IMR-90 (cell line): ENCODE measurements at regions not wholly inside any gene's neighbourhood (a gene's known extent, or its start where the extent isn't known, plus 50 kb on each side); places are given as distances from the start of the nearest gene placed in this dataset.

ENCODE experiments used
- ATAC-seq: fragments of 200-7000 bp; cut with Tn5 transposase; 2 replicates; pipeline ENCODE4 v1.9.1; 2020; ENCODE audit warnings: low read depth, mild to moderate bottlenecking, moderate library complexity
- BruUV-seq: library from RNA; stranded (reverse); fragments of 400-500 nt; replicated peaks from 2 replicates; lab custom pipeline; 2021; lab: Mats Ljungman, UMichigan
- CTCF ChIA-PET: fragments of 300-600 bp; formaldehyde crosslinking; extraction: SDS; loops from one replicate; lab custom pipeline; 2021; ENCODE audit warnings: antibody characterized with exemption; lab: Yijun Ruan, JAX
- POLR2A ChIA-PET: fragments of 300-600 bp; sonication (Branson Sonifier 250); formaldehyde crosslinking; loops from one replicate; lab custom pipeline; 2022; ENCODE audit warnings: antibody characterized with exemption; ENCODE audit not compliant: unreplicated experiment; lab: Charles Lee
- DNase-seq: peaks from one replicate; pipeline ENCODE4 v3.0.0; 2013
- H2AFZ ChIP-seq: replicated peaks from 2 replicates; pipeline ENCODE3; 2013; ENCODE audit warnings: low read length, mild to moderate bottlenecking; ENCODE audit not compliant: poor library complexity
- H2AK5ac ChIP-seq: 2 replicates; pipeline ENCODE4 v1.6.1; 2013; ENCODE audit warnings: low read depth, low read length, inconsistent platforms
- H2AK9ac ChIP-seq: replicated peaks from 2 replicates; pipeline ENCODE3; 2013; ENCODE audit warnings: mild to moderate bottlenecking, low read depth, low read length, moderate library complexity; ENCODE audit not compliant: poor library complexity
- H2BK120ac ChIP-seq: 2 replicates; pipeline ENCODE4 v1.6.1; 2013; ENCODE audit warnings: low read depth, low read length, inconsistent platforms
- H2BK15ac ChIP-seq: 3 replicates; pipeline ENCODE4 v1.6.1; 2013; ENCODE audit warnings: low read depth, low read length, inconsistent platforms
- H2BK20ac ChIP-seq: 2 replicates; pipeline ENCODE4 v1.6.1; 2013; ENCODE audit warnings: low read depth, mild to moderate bottlenecking, inconsistent platforms, low read length, moderate library complexity
- H2BK5ac ChIP-seq: 2 replicates; pipeline ENCODE4 v1.6.1; 2013; ENCODE audit warnings: mild to moderate bottlenecking, low read depth, low read length, inconsistent platforms; ENCODE audit not compliant: poor library complexity, severe bottlenecking
- H3K14ac ChIP-seq: replicated peaks from 2 replicates; pipeline ENCODE4 v1.6.1; 2013; ENCODE audit warnings: low read depth, low read length, inconsistent platforms
- H3K18ac ChIP-seq: 2 replicates; pipeline ENCODE4 v1.6.1; 2013; ENCODE audit warnings: low read depth, low read length, control low read depth
- H3K23ac ChIP-seq: 2 replicates; pipeline ENCODE4 v1.6.1; 2013; ENCODE audit warnings: low read depth, low read length, inconsistent platforms
- H3K27ac ChIP-seq: 2 replicates; pipeline ENCODE4 v1.5.1; 2013; ENCODE audit warnings: mild to moderate bottlenecking, control low read depth, low read length; ENCODE audit not compliant: insufficient read depth
- H3K27me3 ChIP-seq: 2 replicates; pipeline ENCODE4 v1.6.1; 2013; ENCODE audit warnings: low read length; ENCODE audit not compliant: control insufficient read depth, insufficient read depth
- H3K36me3 ChIP-seq: 2 replicates; pipeline ENCODE4 v1.6.1; 2013; ENCODE audit warnings: low read length, mixed read lengths; ENCODE audit not compliant: control insufficient read depth, insufficient read depth
- H3K4ac ChIP-seq: 2 replicates; pipeline ENCODE4 v1.6.1; 2013; ENCODE audit warnings: low read depth, low read length, inconsistent platforms
- H3K4me1 ChIP-seq: 2 replicates; pipeline ENCODE4 v1.6.1; 2013; ENCODE audit warnings: low read length, mixed read lengths; ENCODE audit not compliant: control insufficient read depth, insufficient read depth
- H3K4me2 ChIP-seq: 2 replicates; pipeline ENCODE4 v1.6.1; 2013; ENCODE audit warnings: low read depth, mild to moderate bottlenecking, control low read depth, low read length, moderate library complexity
- H3K4me3 ChIP-seq: 2 replicates; pipeline ENCODE4 v1.5.1; 2013; ENCODE audit warnings: low read depth, mild to moderate bottlenecking, control low read depth, low read length, moderate library complexity; ENCODE audit not compliant: insufficient read depth
- H3K56ac ChIP-seq: 2 replicates; pipeline ENCODE4 v1.6.1; 2013; ENCODE audit warnings: low read length, inconsistent platforms; ENCODE audit not compliant: insufficient read depth; ENCODE audit errors: extremely low read depth
- H3K79me1 ChIP-seq, 2 experiments: 2 replicates each; pipeline ENCODE4 v1.6.1; 2013; ENCODE audit warnings: low read length in 2 of 2, inconsistent platforms in 1 of 2, low read depth in 1 of 2
- H3K9ac ChIP-seq: 2 replicates; pipeline ENCODE4 v1.6.1; 2013; ENCODE audit warnings: low read depth, low read length, control low read depth
- H3K9me1 ChIP-seq: 2 replicates; pipeline ENCODE4 v1.6.1; 2013; ENCODE audit warnings: low read length, inconsistent platforms; ENCODE audit not compliant: insufficient read depth
- H3K9me3 ChIP-seq: 2 replicates; pipeline ENCODE4 v1.6.1; 2013; ENCODE audit warnings: low read length; ENCODE audit not compliant: control insufficient read depth, insufficient read depth
- H4K20me1 ChIP-seq: 2 replicates; pipeline ENCODE4 v1.6.1; 2013; ENCODE audit warnings: low read length, inconsistent platforms; ENCODE audit not compliant: insufficient read depth
- H4K5ac ChIP-seq: 2 replicates; pipeline ENCODE4 v1.6.1; 2013; ENCODE audit warnings: mild to moderate bottlenecking, low read depth, low read length, control low read depth
- H4K8ac ChIP-seq, 2 experiments: 2 replicates each; pipeline ENCODE4 v1.6.1; 2013; ENCODE audit warnings: low read depth in 2 of 2, low read length in 2 of 2, control low read depth in 1 of 2, inconsistent platforms in 1 of 2
- H4K91ac ChIP-seq: 2 replicates; pipeline ENCODE4 v1.6.1; 2013; ENCODE audit warnings: low read depth, low read length, inconsistent platforms; ENCODE audit not compliant: insufficient read depth
- BHLHE40 ChIP-seq: fragments of 150-350 bp; IDR thresholded peaks from 2 replicates; pipeline ENCODE4 v1.6.1; 2016; ENCODE audit warnings: mild to moderate bottlenecking, low read depth, low read length
- CEBPB ChIP-seq: IDR thresholded peaks from 2 replicates; pipeline ENCODE4 v1.6.1; 2012; ENCODE audit warnings: low read depth, low read length, improper control_type of control experiment
- CHD1 ChIP-seq: IDR thresholded peaks from 2 replicates; pipeline ENCODE4 v1.6.1; 2012; ENCODE audit warnings: low read depth, low read length, improper control_type of control experiment
- FOS ChIP-seq: fragments of 150-350 bp; IDR thresholded peaks from 2 replicates; pipeline ENCODE4 v1.6.1; 2016; ENCODE audit warnings: low read depth, low read length
- MAFK ChIP-seq: IDR thresholded peaks from 2 replicates; pipeline ENCODE4 v1.6.1; 2012; ENCODE audit warnings: low read depth, low read length, improper control_type of control experiment
- MAZ ChIP-seq: IDR thresholded peaks from 2 replicates; pipeline ENCODE4 v1.6.1; 2012; ENCODE audit warnings: low read depth, mild to moderate bottlenecking, low read length, improper control_type of control experiment, moderate library complexity, borderline replicate concordance
- MXI1 ChIP-seq: IDR thresholded peaks from 2 replicates; pipeline ENCODE4 v1.6.1; 2012; ENCODE audit warnings: low read depth, mild to moderate bottlenecking, low read length, moderate library complexity, borderline replicate concordance
- NFE2L2 ChIP-seq: fragments of 150-350 bp; IDR thresholded peaks from 2 replicates; pipeline ENCODE4 v1.6.1; 2016; ENCODE audit warnings: low read depth, mild to moderate bottlenecking, low read length
- POLR2A ChIP-seq: IDR thresholded peaks from 2 replicates; pipeline ENCODE4 v1.6.1; 2012; ENCODE audit warnings: mild to moderate bottlenecking, low read depth, low read length
- RAD21 ChIP-seq: IDR thresholded peaks from 2 replicates; pipeline ENCODE4 v1.6.1; 2012; ENCODE audit warnings: low read length, improper control_type of control experiment
- RCOR1 ChIP-seq: IDR thresholded peaks from 2 replicates; pipeline ENCODE4 v1.6.1; 2012; ENCODE audit warnings: mild to moderate bottlenecking, low read length, improper control_type of control experiment; ENCODE audit not compliant: insufficient replicate concordance
- RFX5 ChIP-seq: IDR thresholded peaks from 2 replicates; pipeline ENCODE4 v1.8.0; 2012; ENCODE audit warnings: low read depth, mild to moderate bottlenecking, low read length, moderate library complexity
- SMC3 ChIP-seq: fragments of 150-350 bp; IDR thresholded peaks from 2 replicates; pipeline ENCODE4 v1.6.1; 2016; ENCODE audit warnings: low read depth, mild to moderate bottlenecking, antibody characterized with exemption, low read length, moderate library complexity
- WGBS, 2 experiments: methylation state at CpG; one replicate each; pipeline versions ENCODE4 v1.1.5 to v1.1.7; 2013; ENCODE audit warnings: missing lambda C conversion rate in 2 of 2; ENCODE audit not compliant: insufficient read length in 1 of 2; ENCODE audit errors: extremely low coverage in 2 of 2; 5-methylcytosine and 5-hydroxymethylcytosine counted together
- dilution Hi-C: fragments of 300-500 bp; cut with HindIII; formaldehyde crosslinking; loops from one replicate; pipeline ENCODE4 v1.14.3; 2018; ENCODE audit warnings: low sequenced_read_pairs; ENCODE audit not compliant: unreplicated experiment
- in situ Hi-C: fragments of 300-500 bp; cut with MboI; formaldehyde crosslinking; loops from 3 replicates; pipeline ENCODE4 v1.14.3; 2019; ENCODE audit warnings: low sequenced_read_pairs, inconsistent platforms, mixed read lengths
- intact Hi-C: fragments of 100-400 bp; cut with micrococcal nuclease; formaldehyde crosslinking; loops from 2 replicates; pipeline ENCODE4 v1.10.0; 2022
- TF ChIP-seq, protein P1 (sequence below): fragments of 150-350 bp; IDR thresholded peaks from 2 replicates; pipeline ENCODE4 v1.6.1; 2017; ENCODE audit warnings: mild to moderate bottlenecking, antibody characterized with exemption, low read length, low read depth
- TF ChIP-seq, protein P2 (sequence below): conservative IDR thresholded peaks from 2 replicates; pipeline ENCODE4 v1.5.1; 2012; ENCODE audit warnings: mild to moderate bottlenecking, low read depth, low read length, improper control_type of control experiment
- TF ChIP-seq, protein P3 (sequence below): fragments of 150-350 bp; IDR thresholded peaks from 2 replicates; pipeline ENCODE4 v1.6.1; 2016; ENCODE audit warnings: low read depth, mild to moderate bottlenecking, low read length, moderate library complexity, borderline replicate concordance

DNA sequence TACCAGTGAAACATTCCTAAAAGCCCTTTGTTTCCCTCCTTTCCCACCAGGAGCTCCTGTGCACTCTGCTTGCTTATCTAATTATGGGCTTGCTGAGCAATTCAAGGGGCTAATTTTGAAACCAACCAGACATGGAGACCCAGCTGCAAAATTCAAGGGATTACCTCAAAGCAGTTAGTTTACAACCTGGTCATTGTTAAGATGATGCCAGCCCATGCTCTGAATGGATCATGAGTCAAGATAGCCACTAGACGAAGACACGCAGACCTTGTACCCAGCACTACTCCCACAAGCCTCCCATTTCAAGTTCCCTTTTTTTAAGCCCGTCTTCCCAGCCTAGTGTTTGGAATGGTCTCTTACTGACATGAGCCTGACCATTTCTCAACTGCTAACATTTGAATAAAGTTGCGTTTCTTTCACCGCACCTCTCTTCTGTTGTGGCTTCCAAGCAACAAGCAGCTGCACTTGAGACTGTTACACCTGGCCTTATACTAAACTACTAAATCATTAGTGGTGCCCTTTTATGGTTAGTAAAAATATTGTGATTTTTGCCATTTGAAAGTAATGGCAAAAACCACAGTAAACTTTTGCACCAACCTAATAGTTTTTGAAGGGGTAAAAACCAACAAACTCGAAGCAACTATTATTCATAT lies 315.3 kb upstream of the LUZP2 start:
- POLR2A ChIA-PET = no interaction called here
- H3K18ac ChIP-seq = no peak overlapping the region
- no TSS peak for BruUV-seq
- H3K27ac ChIP-seq = no peak overlapping the region
- intact Hi-C loops = no loop called here
- no peak overlapping the region for H3K9ac ChIP-seq
- CTCF ChIA-PET = no interaction called here
- H3K4me2 ChIP-seq = no peak overlapping the region
- H3K9me1 ChIP-seq = no peaks in the 10 kb centered on the region
- in situ Hi-C loops = no loop called here
- TF ChIP-seq NFE2L2 = no peak
- no peak for TF ChIP-seq MXI1
- TF ChIP-seq RAD21 = no peak
- TF ChIP-seq, protein P1, sequence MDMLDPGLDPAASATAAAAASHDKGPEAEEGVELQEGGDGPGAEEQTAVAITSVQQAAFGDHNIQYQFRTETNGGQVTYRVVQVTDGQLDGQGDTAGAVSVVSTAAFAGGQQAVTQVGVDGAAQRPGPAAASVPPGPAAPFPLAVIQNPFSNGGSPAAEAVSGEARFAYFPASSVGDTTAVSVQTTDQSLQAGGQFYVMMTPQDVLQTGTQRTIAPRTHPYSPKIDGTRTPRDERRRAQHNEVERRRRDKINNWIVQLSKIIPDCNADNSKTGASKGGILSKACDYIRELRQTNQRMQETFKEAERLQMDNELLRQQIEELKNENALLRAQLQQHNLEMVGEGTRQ = no peak
- no peak for TF ChIP-seq POLR2A
- no peak for TF ChIP-seq CEBPB
- no peak for TF ChIP-seq SMC3
- TF ChIP-seq CHD1 = no peak
- TF ChIP-seq, protein P2, sequence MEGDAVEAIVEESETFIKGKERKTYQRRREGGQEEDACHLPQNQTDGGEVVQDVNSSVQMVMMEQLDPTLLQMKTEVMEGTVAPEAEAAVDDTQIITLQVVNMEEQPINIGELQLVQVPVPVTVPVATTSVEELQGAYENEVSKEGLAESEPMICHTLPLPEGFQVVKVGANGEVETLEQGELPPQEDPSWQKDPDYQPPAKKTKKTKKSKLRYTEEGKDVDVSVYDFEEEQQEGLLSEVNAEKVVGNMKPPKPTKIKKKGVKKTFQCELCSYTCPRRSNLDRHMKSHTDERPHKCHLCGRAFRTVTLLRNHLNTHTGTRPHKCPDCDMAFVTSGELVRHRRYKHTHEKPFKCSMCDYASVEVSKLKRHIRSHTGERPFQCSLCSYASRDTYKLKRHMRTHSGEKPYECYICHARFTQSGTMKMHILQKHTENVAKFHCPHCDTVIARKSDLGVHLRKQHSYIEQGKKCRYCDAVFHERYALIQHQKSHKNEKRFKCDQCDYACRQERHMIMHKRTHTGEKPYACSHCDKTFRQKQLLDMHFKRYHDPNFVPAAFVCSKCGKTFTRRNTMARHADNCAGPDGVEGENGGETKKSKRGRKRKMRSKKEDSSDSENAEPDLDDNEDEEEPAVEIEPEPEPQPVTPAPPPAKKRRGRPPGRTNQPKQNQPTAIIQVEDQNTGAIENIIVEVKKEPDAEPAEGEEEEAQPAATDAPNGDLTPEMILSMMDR = no peak
- TF ChIP-seq, protein P3, sequence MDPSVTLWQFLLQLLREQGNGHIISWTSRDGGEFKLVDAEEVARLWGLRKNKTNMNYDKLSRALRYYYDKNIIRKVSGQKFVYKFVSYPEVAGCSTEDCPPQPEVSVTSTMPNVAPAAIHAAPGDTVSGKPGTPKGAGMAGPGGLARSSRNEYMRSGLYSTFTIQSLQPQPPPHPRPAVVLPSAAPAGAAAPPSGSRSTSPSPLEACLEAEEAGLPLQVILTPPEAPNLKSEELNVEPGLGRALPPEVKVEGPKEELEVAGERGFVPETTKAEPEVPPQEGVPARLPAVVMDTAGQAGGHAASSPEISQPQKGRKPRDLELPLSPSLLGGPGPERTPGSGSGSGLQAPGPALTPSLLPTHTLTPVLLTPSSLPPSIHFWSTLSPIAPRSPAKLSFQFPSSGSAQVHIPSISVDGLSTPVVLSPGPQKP = no peak
- no peak for TF ChIP-seq BHLHE40
- no peak for TF ChIP-seq RFX5
- no peak for TF ChIP-seq MAZ
- TF ChIP-seq MAFK = no peak
- no peak for TF ChIP-seq FOS
- TF ChIP-seq RCOR1 = no peak
- H2AFZ ChIP-seq = no peak overlapping the region
- H2BK120ac ChIP-seq = no peak overlapping the region
- ATAC-seq (no peak), DNase-seq (no peak)
- H2BK20ac ChIP-seq = no peak overlapping the region
- H3K14ac ChIP-seq = no peak overlapping the region
- H3K4ac ChIP-seq = no peak overlapping the region
- WGBS, 2 experiments = 94% methylated on average over 2 of the region's 6 CpGs; no CpG with 5 or more reads in 1 of the 2 experiments
- no peaks in the 10 kb centered on the region for H4K20me1 ChIP-seq
- no peak overlapping the region for H2BK15ac ChIP-seq
- no peaks in the 10 kb centered on the region for H3K36me3 ChIP-seq
- no peak overlapping the region for H4K91ac ChIP-seq
- no peak overlapping the region for H2AK5ac ChIP-seq
- no peak overlapping the region for H4K8ac ChIP-seq
- dilution Hi-C loops = no loop called here
- H3K27me3 ChIP-seq = no peaks in the 10 kb centered on the region
- H2BK5ac ChIP-seq = no peak overlapping the region
- H3K79me1 ChIP-seq = no peaks in the 10 kb centered on the region
- H4K5ac ChIP-seq = no peak overlapping the region
- no peaks in the 10 kb centered on the region for H3K4me1 ChIP-seq
- H2AK9ac ChIP-seq = no peak overlapping the region
- no peak overlapping the region for H3K56ac ChIP-seq
- H3K4me3 ChIP-seq = no peak overlapping the region
- no peaks in the 10 kb centered on the region for H3K9me3 ChIP-seq
- H3K23ac ChIP-seq = no peak overlapping the region
